Dermis microvascular lymphatic vessel endothelial cell (primary cell): ENCODE measurements at regions not wholly inside any gene's neighbourhood (a gene's known extent, or its start where the extent isn't known, plus 50 kb on each side); places are given as distances from the start of the nearest gene placed in this dataset.

Experiments used
- DNase-seq, 2 donors: peaks; one replicate each; pipeline versions ENCODE4 v3.0.0 to v3.0.0-alpha.2; 2010; ENCODE audit warnings: low read depth in 2 of 2

DNA sequence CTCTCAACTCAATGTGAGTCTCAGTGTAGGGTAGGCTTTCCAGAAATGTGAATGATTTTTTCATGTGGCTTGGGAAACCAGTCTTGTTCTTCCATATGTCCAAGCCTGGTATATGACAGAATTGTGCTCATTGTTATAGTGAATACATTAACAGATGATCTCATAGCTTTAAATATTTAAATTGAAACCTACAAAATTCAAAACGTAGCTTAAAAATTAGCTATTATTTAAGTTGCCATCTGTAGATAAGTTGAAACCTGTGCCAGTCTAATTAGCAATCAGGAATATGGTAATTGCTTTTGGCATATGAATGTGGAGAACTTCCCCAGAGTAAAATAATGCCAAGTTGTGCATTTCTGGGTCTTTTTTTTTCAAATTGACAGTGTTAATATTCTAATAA is 891.6 kb upstream of the SEL1L start:
- DNase-seq = no peak

DNA sequence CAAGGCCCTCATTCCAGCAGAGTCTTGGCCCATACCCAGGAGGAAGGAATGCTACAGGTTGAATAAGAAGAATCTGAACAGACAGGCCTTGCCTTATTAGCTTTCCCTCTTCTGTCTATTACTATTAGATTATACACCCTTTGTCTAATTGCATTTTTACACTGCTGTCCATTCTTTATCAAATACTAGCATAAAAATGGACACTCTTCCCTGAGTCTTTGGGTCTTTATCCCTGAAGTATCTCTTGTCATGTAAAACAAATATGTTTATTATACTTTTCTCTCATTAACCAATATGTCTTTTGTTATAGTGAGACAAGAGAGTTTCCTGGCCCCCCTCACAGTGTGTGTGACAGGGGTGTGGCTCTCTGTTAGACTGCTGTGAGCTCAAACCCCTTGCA is 897.4 kb upstream of the SEL1L start:
- no peak for DNase-seq

DNA sequence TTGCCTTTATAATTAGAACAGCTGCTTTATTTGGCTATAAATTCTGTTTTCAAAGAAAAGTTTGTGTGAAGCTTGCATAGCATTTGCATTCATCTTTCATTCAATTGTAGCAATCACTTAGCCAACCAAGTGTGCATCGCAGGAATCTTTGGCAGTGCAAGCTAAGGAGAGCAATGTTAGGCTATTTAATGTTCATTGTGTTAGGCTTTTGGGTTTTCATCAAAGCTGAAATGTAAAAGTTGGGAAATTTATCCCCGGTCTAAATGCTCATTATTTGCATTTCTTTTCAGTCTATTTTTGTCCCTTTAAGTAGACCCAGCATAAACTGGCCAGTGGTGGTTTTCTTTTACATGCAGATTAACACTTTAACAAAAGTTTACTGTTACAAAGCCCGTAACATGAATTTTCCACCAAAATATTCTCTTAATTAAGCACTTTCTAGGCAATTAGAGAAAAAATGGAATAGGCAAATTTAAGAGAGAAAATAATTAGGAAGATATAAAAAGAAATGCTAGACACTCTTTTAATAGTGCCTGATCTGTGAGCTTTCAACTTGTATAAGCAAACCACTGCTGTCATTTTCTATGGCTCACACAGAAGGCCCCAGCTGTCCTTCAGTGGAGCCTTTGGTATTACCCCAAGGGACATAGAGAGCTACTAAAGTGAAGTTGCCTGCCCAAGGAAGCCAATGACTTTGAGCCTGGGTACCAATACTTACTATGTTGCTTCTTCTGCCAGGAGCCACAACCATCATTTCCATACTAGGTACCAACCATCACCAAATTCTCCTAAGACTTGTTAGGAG is 898.9 kb upstream of the SEL1L start:
- DNase-seq = no peak

DNA sequence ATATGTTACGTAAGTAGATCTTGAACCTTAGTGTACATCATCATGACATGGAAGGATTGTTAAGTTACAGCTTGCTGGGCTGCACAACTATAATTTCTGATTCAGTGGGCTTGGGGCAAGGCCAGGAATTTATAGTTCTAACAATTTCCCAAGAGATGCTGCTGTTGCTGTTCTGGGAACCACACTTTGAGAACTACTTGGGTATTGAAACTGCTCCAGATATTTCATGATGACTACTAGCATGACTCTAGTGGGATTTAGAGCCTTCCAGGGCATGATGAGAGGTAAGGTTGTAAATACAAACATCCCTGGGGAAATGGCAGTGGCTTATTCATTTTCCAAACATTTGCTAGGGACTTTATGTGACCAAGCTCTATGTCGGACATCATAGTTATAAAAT is 904.8 kb upstream of the SEL1L start:
- no peak for DNase-seq

DNA sequence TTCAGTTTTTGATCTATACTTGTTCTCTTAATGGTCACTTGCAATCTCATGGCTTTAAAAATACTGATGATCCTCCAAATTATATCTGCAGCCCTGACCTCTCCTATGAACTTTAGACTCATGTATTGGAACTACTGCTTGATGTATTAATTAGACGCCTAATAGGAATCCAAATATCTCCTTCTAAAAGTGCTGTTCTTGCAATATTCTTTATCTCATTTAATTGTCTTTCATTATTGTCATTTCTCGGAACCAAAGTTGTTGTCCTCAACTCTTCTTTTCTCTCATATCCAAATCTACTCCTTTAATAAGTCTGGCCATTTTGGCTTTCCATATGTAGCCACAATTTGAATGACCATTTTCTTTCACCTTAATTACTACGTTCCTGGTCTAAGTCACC is 907.6 kb upstream of the SEL1L start:
- no peak for DNase-seq

DNA sequence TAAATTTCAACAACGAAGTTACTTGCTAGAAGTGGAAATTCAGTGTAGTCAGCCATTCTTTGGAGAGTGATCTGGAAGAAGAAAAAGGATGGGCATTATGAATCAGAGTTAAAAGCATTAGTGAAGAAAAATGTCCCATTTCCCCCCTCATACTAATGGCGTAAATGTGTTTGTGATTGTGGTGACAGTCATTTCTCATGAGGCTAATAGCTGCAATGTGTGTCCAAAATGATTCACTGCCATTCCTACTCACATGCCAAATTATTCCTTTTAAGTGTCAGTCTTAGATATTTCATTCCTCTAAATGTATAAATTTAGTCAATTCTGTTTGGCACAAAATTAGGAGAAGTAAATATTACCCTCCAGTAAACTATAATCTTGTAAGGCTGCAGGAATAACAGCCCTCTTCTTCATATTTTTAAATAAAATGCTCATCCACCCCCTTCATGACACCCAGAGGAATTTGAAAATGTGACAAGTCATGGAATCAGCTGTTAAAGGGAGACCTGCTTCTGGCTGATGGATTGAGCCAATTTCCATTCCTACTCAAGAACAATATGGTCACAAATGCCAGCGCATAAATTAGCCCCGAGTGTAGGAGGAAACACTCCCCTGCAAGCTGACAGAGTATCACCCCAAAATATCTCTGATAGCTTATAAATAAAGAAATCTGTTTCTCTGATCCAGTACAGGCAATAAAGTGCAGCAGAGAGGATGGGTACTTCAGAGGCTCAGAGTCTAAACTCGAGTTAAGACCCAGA is 912.3 kb upstream of the SEL1L start:
- DNase-seq = no peak

DNA sequence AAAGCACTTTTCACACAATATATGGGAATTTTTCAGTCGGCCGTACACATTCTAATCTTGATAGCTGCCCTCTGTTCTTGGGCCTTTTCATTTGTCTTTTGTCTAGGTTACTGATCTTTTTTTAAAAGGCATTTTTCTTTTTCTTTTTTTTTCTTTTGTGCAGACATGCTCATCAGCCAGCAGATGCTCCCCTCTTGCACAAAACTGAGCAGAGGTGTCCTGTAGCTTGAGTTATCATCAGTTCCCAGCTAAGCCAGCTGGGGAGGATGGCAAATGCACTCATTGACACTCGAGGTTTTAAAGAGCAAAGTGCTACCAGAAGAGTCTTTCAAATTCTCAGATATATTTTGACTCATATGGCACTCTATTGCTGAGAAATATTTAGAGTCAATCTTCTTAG is 913.9 kb upstream of the SEL1L start:
- no peak for DNase-seq

DNA sequence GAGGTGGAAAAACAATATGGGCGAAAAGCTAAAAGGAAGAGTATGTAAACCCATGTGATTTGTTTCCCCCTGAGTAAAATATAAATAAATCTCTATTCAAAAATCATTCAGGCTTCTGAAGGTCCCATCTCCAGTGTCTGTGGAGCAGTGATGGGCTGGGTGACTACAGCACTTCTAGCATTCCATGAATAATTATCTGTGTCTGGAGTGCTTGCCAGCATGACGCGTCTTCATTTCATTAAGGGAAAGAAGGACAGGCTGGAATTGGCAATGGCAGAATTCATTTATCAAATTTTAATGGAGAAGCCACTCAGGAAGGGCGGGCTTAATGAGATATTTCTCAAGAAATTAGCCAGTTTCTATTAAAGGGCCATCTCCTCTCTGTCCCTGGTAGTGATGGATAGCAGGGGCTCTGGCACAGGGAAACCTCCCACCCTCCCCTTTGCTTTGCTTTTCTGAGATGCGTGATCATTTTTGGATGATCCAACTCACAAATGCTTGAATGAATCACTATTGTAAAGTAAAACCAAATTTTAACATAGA is 916.3 kb upstream of the SEL1L start:
- no peak for DNase-seq

DNA sequence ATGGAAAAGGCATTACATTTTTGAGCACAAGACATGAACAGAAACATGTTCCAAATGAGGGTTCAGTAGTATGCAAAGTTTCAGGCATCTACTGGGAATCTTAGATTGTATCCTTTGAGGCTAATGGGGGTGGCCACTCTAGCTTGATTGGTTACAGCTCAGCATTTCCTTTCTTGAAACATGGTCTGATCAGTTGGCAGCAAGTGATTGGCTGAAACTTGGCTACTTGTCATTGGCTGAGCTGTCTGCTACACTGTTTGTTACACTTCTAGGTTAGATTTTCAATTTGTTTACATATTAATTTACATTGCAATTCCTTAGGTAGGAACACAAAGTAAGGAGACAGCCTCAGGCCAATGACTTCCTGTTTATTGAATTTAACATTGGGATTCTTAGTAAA is 918.0 kb upstream of the SEL1L start:
- no peak for DNase-seq

DNA sequence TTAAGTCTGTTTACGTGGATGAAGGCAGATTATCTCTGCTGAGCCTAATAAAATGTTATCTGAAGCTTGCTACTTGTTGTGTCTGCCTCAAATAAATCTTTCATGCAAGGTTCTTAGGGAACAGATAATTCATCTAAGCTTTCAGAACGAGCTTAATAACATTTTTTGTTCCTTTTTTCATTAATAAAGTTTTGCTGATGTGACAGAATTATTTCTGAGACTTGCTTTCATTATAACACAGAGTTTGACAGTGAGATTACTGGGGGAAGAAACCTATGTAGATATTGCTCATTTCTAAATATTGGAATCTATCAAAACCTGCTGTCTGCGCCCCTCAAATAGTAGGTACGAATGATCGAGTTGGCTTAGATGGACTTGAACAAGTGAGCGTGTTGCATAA is 948.7 kb upstream of the SEL1L start:
- no peak for DNase-seq

DNA sequence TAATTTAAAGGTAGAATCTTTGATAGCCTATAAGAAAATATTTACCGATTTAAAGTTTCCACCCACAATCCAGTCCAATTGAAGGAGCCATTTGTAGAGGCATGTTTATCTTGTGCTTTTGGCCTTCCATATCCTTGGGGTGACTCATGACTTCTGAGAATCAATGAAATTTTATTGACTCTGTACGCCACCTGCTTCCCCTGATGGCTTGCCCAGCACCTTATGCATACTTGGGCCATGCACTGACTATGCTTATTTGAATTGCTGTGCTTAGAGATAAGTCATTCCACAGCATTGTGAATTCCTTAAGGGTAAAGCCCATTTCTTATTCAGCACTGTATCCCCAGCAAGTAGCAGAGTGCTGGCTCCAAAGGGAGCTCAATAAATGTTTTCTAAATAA is 954.8 kb upstream of the SEL1L start:
- no peak for DNase-seq

DNA sequence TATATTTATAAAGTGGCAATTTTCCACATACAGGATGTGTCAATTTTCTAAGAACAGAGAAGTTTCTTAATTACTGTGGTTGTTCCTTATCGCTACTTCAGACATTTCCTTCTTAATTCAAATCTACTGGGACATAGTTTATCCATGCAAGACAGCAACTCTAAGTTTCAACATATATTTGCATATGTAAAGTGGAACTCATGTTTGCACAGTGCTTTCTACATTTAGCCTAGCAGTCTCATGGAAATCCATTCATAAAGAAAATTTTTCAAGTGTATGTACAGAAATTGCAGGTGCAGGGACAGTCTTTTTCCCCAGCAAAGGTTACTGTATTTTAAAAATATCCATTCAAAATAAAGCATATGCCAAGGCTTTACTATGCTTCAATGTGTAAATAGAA is 956.7 kb upstream of the SEL1L start:
- no peak for DNase-seq

DNA sequence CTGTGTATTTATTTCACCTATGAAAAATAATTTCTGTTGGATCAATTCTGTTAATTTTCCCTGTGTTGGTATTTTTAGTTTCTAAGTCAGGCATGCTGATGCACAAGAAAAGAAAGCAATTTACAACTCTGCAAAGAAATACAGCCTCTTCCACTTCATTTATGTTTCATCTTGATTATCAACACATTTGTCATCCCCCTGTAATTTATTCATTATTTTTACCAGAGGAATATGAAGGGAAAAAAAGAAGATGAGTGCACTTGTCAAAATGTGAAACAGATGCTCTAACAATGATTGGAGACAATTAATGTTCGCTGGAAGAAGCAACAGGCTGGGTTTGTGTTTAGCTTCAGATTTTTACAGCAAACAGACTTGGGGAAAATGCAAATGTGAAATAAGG is 958.5 kb upstream of the SEL1L start:
- DNase-seq = no peak

DNA sequence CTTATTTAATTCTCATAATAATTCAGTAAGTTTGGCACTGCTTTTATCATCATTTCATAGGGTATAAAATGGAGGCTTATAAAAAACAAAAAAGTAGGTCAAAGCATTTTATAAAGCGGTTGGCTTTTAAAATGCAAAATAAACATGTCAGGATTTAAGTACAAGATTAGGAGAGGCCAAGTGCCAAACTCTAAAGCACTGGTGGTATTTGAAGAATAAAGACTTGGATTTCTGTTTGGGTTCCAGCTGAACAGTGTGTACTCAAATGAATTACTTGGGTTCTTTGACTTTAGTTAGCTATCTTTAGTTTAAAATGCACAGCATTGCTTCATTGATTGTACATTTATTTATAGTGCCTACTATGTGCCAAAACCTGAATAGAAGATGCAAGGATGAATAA is 966.6 kb upstream of the SEL1L start:
- no peak for DNase-seq

DNA sequence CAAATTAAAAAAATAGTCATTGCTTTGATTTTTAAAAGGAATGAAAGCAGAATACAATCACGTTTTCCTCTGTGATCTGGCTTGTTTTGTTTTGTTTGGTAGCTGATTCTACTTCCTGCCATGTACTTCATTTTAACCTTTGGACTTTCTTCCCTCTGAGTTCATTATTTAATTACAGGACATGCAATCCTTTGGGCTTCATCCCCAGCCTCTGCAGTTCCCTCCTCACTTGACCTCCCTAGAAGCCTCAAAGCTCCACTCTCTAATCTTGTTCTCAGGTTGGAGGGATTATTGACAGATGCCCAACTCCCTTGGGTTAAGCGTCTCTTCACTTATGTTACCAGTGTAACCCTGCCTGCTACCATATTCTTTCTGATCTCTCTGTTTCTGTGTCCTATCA is 967.9 kb upstream of the SEL1L start:
- DNase-seq = no peak

DNA sequence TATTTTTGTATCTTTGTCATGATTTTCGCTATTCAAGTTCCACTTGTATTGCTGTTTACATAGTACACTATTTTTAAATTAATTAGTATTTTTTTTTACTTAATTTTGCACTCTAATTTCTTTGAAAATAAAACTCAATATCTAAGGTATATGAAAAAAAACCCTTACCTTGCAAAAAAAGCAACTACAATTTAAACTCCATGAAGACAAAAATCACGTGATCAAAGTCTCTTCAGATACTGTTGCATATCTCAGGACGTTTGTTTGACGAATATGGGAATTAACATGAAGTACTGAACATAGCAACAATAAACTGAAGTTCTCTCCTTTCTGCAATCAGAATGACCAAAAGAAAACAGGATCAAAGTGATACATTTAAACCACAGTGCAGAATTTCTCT is 968.4 kb upstream of the SEL1L start:
- DNase-seq = no peak

DNA sequence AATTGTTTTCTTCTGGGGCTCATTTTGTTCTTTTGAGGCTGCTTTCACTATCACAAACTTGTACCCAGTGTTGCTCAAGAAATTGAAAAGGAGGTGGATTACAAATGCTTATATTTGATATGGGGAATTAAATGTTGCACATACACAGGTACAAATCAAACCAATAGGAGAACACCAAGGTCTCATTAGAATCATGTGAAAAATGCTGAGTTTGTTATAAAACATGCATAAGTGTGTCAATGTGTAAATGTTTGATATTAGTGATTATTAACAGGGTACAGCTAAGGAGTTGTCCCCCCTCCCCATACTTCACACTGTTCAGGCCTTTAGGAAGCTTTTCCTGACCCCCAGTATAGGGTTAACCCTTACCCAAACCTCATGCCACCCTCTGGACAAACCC is 971.2 kb upstream of the SEL1L start:
- DNase-seq = no peak

DNA sequence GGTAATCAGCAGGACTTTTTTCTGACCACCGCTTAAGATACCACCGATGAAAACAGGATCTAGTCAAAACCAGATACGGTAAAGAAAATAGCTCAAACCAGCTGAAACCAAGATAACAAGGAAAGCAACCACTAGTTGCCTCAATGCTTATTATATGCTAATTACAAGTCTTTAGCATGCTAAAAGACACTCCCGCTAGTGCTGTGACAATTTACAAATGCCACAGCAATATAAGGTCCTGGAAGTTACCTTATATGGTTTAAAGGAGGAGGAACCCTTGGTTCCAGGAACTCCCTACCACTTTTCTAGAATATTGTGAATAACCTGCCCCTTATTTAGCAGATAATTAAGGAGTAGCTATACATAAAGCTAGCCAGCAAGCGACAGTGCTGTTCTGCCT is 976.4 kb upstream of the SEL1L start:
- DNase-seq = no peak

DNA sequence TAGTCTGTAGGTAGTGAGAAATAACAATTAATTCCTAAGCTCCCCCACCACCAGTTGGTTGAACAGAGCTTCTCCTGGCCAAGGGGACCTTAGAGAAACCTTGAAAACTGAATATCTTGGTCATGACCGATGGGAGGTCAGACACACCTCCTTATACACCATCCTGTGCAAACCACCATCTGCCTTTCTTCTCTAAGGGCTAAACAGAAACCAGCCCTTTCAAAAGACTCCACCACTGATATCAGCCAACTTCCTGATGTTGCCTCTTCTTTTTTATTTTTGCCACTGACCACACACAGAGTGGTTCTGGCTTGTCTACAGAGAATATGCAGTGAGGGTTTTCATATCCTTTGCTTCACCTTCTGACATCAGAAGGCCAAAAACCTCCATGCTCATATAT is 977.7 kb upstream of the SEL1L start:
- DNase-seq = no peak

DNA sequence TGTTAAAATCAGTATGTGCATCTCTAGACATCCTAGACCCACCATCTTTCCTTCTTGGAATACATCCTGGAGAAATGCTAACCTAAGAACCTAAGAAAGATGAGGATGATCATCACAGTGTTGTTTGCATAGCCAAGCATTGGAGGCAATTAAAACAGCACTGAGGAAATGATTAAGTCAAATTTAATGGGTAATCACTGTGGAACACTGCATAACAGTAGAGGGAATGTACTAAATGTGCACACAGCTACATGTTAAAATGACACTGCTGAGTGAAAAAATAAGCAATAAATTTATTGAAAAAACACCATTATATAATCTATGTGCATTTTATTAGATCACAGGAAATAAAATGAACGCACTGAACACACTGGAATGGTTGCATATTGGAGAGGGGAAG is 987.1 kb upstream of the SEL1L start:
- no peak for DNase-seq

DNA sequence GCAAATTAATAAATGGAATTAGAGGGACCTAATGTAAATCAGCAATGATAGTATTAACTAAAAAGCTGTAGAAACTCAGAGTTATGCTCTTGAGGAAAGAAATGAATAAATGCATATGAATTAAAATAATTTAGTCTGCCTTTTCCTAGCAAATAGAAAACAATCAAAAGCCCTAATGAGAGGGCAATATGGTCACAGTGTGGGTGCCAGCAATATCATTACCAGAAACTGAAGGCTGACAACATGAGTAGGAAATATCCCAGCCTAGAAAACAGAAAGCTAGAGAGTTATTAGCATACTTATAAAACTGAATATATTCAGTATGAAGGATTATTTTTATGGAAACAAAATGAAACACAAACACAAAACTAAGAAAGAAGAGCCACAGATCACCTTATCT is 987.5 kb upstream of the SEL1L start:
- no peak for DNase-seq

DNA sequence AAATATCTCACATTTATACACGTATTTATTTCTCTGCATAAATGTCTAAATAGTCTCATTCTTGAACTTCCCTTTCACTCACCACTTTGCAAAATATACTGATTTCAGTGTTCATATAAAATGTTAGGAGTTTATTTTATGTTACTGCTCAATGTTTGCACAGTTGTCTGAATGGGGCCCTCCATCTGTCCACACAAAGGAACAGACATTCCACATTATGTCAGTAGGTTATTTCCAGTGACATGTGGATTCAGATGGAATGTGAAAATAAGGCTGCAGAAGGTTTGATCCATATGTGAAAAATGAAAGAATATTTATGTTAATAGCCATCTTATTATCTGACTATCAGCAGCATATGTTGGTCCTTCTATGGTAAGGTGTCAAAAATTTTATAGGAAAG is 994.4 kb upstream of the SEL1L start:
- DNase-seq = no peak

DNA sequence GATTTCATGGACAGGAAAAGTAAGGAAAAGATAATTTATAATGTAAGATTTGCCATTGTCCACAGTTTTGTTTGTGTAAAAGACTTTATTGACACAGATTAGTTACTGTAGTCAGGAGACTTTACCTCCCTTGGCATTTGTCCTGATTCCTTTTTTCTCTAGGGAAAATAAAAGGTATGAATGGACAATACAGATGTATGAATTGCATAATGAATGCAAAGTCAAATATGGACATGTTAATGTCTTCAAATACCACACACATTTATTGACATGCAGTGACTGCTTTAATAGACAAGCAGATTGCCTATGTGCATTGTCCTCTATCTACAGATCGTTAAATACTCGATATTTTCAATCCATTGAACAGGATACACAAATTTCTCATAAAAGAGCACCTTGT is 999.7 kb upstream of the SEL1L start:
- DNase-seq = no peak
